GM23338 (cell line): ENCODE measurements at regions not wholly inside any gene's neighbourhood (a gene's known extent, or its start where the extent isn't known, plus 50 kb on each side); places are given as distances from the start of the nearest gene placed in this dataset.

ENCODE experiments used
- POLR2AphosphoS5 ChIP-seq: IDR thresholded peaks from 2 replicates; pipeline ENCODE4 v1.6.1; 2016; ENCODE audit warnings: antibody characterized with exemption, low read depth
- TF ChIP-seq, protein P1 (sequence below), 2 experiments: fragments of 200-600 bp in 1 of 2; sonication (generic) in 1 of 2; conservative IDR thresholded peaks; 2 replicates each; pipeline versions ENCODE4 v1.5.1 to v1.6.1; 2016 to 2017; ENCODE audit warnings: antibody characterized with exemption in 2 of 2, low read depth in 2 of 2, mild to moderate bottlenecking in 2 of 2, moderate library complexity in 1 of 2

GRCh38 chr4:186781032-186781917, 57.6 kb upstream of the FAT1 start:
- TF ChIP-seq, protein P1, sequence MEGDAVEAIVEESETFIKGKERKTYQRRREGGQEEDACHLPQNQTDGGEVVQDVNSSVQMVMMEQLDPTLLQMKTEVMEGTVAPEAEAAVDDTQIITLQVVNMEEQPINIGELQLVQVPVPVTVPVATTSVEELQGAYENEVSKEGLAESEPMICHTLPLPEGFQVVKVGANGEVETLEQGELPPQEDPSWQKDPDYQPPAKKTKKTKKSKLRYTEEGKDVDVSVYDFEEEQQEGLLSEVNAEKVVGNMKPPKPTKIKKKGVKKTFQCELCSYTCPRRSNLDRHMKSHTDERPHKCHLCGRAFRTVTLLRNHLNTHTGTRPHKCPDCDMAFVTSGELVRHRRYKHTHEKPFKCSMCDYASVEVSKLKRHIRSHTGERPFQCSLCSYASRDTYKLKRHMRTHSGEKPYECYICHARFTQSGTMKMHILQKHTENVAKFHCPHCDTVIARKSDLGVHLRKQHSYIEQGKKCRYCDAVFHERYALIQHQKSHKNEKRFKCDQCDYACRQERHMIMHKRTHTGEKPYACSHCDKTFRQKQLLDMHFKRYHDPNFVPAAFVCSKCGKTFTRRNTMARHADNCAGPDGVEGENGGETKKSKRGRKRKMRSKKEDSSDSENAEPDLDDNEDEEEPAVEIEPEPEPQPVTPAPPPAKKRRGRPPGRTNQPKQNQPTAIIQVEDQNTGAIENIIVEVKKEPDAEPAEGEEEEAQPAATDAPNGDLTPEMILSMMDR (conservative IDR thresholded peaks at IDR 0.05; ENCODE audit: low read depth in 2 of 2), result no peak
- no peak for TF ChIP-seq POLR2AphosphoS5
